Posterior vena cava (tissue), 2 donors: ENCODE measurements at regions not wholly inside any gene's neighbourhood (a gene's known extent, or its start where the extent isn't known, plus 50 kb on each side); places are given as distances from the start of the nearest gene placed in this dataset.

Experiments used
- DNase-seq: peaks from one replicate; pipeline ENCODE4 v3.0.0-alpha.2; 2020; ENCODE audit warnings: low spot score
- intact Hi-C, 2 donors: fragments of 100-400 bp; cut with DNase I; formaldehyde crosslinking; loops; one replicate each; pipeline versions ENCODE4 v1.14.1 to v1.14.2; 2022 to 2023
- donor health status: DM: yes; HTN: yes; CAD: no.
- donor health status: DM: yes; HTN: yes; CAD: no.

DNA sequence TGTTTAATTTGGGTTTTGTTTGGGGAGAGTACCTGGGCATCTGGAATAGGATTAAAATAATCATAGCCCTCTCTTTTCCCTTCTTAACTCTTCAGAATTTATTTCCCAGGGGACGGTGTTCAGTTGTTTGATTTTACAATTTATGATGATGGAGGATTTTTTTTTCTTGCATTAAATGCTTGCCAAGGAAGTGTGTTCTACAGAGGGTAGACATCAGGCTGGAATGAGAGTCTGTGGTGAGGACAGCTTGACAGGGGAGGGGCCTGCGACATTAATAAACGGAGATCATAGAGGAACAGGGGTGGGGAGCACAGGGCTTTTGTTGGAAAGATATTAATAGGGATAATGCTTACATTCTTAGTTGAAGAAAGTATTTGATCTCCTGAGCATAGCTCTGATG is 297.5 kb downstream of the CLIC5 start:
- intact Hi-C loops, result loop anchor here (5.0 to 10.0 kb wide), 3 partner anchors 1061 to 1243 kb away; no protein-coding TSS in a partner anchor
- no peak for DNase-seq

DNA sequence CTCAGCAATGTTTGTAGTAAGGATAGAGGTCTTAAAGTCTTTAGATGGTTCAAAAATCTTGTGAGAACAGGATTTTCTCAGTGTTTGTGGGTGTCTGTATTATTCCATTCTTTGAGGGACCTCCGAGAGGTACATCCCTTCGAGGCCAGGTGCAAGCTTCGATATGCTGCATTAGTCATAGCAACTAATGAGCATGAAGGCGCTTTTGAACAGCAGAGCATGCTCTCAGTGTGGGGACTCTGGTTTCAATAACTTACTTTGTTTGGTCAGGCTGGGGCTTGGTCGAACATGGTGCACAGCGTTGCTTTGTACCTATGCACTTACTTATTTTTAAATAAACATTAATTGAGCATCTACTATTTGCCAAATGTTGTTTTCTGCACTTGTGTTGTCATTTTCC is 297.9 kb downstream of the CLIC5 start:
- intact Hi-C loops, result loop anchor here (5.0 to 10.0 kb wide), 3 partner anchors 1060 to 1243 kb away; no protein-coding TSS in a partner anchor
- no peak for DNase-seq

DNA sequence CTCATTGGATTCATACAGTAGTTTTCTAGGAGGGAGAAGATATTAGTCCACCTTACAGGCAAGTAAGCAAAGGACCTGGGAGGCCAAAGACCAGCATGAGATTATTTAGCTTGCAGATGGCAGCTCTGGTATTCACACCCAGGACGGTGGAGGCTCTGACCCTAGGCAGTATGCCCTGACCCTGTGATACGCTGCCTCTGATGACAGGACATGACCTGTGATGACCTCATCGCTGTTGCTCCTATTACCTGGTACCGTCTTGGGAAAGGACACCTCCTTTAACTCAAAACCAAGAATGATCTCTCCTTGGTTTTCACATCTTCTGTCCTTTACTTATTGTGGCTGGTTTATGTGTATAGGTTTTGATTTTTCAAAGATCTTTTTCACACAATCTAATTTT is 298.6 kb downstream of the CLIC5 start:
- DNase-seq, result no peak
- intact Hi-C loops, result loop anchor here (5.0 to 10.0 kb wide), 3 partner anchors 1060 to 1242 kb away; no protein-coding TSS in a partner anchor

DNA sequence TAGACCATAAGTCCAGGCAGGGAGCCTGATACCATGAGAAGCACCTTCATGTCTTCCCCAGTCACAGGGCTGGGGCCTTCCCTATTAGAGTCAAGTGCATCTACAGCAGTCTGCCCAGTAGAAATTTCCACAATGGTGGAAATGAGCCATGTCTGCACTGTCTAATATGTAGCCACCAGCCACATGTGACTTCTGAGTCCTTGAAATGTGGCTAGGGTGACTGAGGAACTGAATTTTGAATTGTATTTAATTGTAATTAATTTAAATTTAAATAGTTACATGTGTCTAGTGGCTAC is 300.2 kb downstream of the CLIC5 start:
- intact Hi-C loops, result loop anchor here (5.0 to 10.0 kb wide), 3 partner anchors 1058 to 1241 kb away; no protein-coding TSS in a partner anchor
- no peak for DNase-seq

DNA sequence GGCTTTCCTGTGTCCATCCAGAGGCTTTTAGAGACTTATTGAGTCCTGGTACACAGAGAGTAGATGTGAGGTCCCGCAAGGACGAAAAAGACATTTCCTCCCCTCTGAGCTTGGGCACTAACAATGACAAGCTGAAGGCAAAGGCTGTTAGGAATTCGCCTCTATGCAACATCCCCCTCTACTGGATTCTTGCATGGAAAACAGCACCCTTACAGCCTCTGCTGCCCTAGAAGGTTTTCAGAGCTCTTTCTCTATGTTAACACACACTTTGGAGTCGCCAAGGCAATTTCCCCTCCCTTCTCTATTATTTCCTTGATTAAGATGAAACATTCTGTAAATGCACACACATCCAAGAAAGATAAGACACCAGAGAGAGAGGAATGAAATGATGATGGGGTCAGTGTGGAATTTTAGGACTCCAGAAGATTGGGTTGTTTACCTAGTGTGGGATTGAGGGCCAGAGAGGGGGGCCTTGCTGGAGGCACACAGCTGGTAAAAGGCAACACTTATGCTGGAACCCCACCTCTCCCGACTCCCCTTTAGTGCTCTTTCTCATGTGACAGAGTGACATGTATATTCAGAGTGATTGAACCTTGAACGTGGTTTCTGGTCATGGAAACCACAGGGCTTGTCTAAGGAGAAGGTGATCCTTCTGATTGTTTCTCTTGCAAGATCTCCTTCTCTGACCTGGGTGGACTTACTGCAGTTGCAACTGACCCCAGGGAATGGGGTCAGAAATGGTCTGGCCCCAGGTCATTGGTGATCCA is 300.7 kb downstream of the CLIC5 start:
- DNase-seq, result no peak

DNA sequence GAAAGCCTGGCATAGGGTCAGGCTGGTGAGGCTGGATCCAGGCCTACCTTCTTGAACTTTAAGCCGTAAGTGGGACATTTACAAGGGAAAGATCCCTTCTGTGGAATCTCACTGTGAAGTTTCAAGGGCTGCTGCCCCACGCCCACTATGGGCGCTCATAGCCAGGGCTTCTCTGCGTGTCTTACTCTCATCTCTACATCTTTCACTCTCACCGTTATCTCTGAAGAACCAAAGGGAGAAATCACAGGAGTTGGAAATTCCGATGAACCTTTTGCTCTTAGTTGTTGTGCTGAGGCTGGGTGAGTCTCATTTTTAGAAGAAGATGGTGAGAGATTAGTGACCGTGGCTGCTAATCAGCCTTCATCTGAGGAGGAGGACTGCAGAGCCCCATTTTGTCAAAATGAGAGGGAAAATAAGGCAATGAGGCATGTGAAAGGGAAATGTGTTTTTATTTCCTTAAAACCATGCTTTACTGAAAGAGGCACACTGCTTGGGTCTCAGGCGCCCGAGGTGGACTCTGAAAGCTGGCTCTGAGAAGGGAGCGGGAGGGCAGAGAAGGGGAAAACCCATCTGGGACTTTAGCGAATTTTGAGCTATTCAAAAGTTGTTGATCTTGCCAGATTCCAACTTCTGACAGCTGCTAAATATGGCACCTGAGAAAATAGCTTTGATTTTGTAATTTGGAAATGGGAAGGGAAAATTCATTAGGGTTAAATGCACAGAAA is 301.5 kb downstream of the CLIC5 start:
- intact Hi-C loops, result loop anchor here in 1 of 2 donors (5.0 to 10.0 kb wide), 3 partner anchors 982 to 1239 kb away; no protein-coding TSS in a partner anchor
- DNase-seq, result no peak

More for the DNA sequence above, 300.7 kb downstream of the CLIC5 start:
- intact Hi-C loops, result loop anchor here (5.0 to 10.0 kb wide), 4 partner anchors 983 to 1240 kb away; no protein-coding TSS in a partner anchor
